ENCODE measurements at regions not wholly inside any gene's neighbourhood (a gene's known extent, or its start where the extent isn't known, plus 50 kb on each side); places are given as distances from the start of the nearest gene placed in this dataset.
A peak's percentile ranks its signal among the peaks of the same experiment; 100 is the strongest.

DNA sequence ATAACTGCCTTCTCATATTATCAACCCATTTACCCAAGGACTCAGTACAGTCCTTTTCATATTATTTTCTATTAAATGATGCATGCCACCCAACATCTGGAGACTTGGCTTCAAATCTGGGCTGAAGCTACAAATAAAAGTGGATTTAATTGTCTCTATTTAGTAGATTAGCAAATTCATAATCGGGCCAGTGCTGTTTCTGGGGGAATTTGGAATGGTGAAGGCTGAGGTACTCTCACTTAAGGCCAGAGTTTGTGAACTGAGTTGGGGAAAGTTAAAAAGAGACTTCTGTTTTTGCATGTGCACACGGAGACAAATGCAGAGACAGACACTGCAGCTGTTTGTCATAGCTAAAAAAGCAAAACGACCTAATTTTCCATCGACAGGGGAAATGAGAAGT is 100.9 kb downstream of the PFDN4 start:
- no peaks in the 10 kb centered on the region for H3K27me3 ChIP-seq
- no peak overlapping the region for H3K27ac ChIP-seq
- TF ChIP-seq, protein P1, sequence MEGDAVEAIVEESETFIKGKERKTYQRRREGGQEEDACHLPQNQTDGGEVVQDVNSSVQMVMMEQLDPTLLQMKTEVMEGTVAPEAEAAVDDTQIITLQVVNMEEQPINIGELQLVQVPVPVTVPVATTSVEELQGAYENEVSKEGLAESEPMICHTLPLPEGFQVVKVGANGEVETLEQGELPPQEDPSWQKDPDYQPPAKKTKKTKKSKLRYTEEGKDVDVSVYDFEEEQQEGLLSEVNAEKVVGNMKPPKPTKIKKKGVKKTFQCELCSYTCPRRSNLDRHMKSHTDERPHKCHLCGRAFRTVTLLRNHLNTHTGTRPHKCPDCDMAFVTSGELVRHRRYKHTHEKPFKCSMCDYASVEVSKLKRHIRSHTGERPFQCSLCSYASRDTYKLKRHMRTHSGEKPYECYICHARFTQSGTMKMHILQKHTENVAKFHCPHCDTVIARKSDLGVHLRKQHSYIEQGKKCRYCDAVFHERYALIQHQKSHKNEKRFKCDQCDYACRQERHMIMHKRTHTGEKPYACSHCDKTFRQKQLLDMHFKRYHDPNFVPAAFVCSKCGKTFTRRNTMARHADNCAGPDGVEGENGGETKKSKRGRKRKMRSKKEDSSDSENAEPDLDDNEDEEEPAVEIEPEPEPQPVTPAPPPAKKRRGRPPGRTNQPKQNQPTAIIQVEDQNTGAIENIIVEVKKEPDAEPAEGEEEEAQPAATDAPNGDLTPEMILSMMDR (IDR thresholded peaks at IDR 0.05; ENCODE audit: low read depth, low read length), result no peak
- DNase-seq (ENCODE audit: low read depth in 1 of 2, low spot score in 1 of 2), result no peak
- no peaks in the 10 kb centered on the region for H3K36me3 ChIP-seq
- H3K4me1 ChIP-seq (ENCODE audit: low read depth), result no peaks in the 10 kb centered on the region
- no peak overlapping the region for H3K4me3 ChIP-seq
- H3K9me3 ChIP-seq (ENCODE audit: low read depth), result no peaks in the 10 kb centered on the region

DNA sequence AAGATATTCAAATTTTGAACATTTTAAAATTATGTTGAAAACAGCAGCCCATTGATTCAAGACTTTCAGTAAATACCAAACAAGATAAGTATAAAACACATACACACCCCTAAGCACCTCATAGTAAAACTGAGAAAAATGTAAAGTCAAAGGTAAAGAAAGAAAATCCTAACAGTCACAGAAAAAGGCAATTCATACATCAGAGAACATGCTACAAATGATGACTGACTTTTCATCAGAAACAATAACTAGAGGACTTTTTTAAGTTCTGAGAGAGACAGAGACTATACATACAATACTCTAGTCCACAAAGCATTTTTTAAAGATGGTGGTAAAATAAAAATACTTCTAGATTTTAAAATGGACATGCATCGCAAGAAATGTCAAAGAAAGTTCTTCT is 111.0 kb downstream of the PFDN4 start:
- Histone ChIP-seq H3K27me3 (no peaks in the 10 kb centered on the region), H3K4me3 (no peak overlapping the region), H3K4me1 (ENCODE audit: low read depth) (no peaks in the 10 kb centered on the region), H3K9me3 (ENCODE audit: low read depth) (no peaks in the 10 kb centered on the region), H3K27ac (no peak overlapping the region), H3K36me3 (no peaks in the 10 kb centered on the region)
- DNase-seq (ENCODE audit: low read depth in 1 of 2, low spot score in 1 of 2), result no peak
- TF ChIP-seq, protein P1 (IDR thresholded peaks at IDR 0.05; ENCODE audit: low read depth, low read length), result no peak

DNA sequence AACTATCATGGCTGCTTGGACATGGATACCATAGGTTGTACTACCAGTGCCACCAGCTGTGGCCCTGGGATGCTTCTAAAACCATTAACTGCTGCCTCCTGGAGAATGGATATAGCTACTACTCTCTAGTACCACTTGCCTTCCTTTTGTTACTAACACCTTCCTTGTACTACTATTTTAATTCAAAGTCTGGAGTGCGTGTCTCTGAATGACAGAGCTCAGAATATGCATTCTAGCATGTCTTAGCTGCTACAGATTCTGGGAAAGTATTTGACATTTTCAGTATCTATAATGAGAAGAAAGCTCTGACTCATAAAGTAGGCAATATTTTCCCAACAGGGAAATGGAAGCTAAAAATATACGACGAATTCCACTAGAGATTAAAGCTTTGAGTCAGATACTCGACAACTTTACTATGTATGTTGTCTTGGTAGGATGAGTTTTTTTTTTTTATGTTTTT is 112.3 kb downstream of the PFDN4 start:
- TF ChIP-seq, protein P1 (IDR thresholded peaks at IDR 0.05; ENCODE audit: low read depth, low read length), result no peak
- H3K27me3 ChIP-seq, result no peaks in the 10 kb centered on the region
- H3K9me3 ChIP-seq (ENCODE audit: low read depth), result no peaks in the 10 kb centered on the region
- no peak overlapping the region for H3K4me3 ChIP-seq
- H3K4me1 ChIP-seq (ENCODE audit: low read depth), result no peaks in the 10 kb centered on the region
- H3K36me3 ChIP-seq, result no peaks in the 10 kb centered on the region
- peak in 1 of 2 donors; percentile 51 for DNase-seq (ENCODE audit: low read depth in 1 of 2, low spot score in 1 of 2)
- no peak overlapping the region for H3K27ac ChIP-seq

DNA sequence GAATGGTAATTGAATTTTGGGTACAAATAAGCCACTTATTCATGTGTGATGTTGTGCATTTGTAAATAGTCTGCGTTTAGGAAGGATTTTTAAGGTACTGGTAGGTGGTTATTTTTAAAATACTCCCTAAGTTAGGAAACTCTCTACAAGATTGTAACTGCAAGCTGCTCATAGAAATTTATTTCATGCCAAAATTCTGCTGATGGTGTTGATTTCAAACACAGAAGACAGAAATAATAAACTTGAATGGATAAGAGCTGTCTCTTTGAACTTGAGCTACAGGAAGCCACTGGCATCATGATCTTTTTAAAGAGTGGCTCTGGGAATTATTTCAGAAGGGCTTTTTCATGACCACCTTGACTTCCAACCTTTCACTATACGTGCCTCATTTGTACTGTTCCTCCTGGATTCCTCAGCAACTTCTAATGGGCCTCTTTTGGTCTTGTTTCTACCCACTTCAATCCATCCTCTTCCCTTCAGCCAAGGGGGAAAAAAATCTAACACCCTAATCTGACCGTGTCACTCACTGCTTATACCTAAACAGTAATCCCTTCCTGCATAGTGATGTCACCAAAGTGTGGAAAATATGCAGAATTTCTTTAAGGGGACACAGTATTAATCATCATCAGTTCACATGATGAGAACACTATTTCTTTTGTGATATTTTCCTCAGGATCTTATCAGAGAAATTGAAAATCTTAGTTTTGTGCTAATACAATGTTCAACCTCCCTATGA is 113.6 kb downstream of the PFDN4 start:
- no peaks in the 10 kb centered on the region for H3K4me1 ChIP-seq (ENCODE audit: low read depth)
- H3K4me3 ChIP-seq, result no peak overlapping the region
- H3K36me3 ChIP-seq, result no peaks in the 10 kb centered on the region
- no peak for DNase-seq (ENCODE audit: low read depth in 1 of 2, low spot score in 1 of 2)
- H3K9me3 ChIP-seq (ENCODE audit: low read depth), result no peaks in the 10 kb centered on the region
- no peaks in the 10 kb centered on the region for H3K27me3 ChIP-seq
- TF ChIP-seq, protein P1 (IDR thresholded peaks at IDR 0.05; ENCODE audit: low read depth, low read length), result no peak
- no peak overlapping the region for H3K27ac ChIP-seq

DNA sequence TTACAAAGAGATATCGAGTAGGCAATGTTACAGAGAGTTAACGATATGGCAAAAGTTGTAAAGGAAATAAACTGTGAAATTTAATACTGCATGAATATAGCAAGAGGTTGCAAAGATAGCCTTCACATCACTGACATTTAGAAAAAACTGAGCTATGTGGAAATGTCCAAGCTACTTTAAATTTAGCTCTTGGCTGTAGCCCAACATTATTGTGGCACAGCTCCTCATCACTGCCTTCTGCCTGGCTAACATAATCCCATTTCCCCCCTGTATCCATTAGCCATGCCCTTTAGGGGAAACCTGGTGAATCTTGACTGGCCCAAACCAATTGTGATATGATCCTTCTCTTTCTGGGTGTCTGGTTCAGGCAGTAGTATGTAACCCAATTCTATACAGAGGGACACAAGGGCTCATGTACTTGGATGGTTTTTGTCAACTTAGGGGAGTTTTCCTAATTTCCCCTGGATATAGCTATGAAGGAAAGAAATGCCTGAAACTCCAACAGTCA is 115.4 kb downstream of the PFDN4 start:
- Histone ChIP-seq H3K4me1 (ENCODE audit: low read depth) (no peaks in the 10 kb centered on the region), H3K36me3 (no peaks in the 10 kb centered on the region), H3K9me3 (ENCODE audit: low read depth) (no peaks in the 10 kb centered on the region), H3K4me3 (no peak overlapping the region), H3K27me3 (no peaks in the 10 kb centered on the region), H3K27ac (no peak overlapping the region)
- TF ChIP-seq, protein P1 (IDR thresholded peaks at IDR 0.05; ENCODE audit: low read depth, low read length), result no peak
- peak in 1 of 2 donors; percentile 43 for DNase-seq (ENCODE audit: low read depth in 1 of 2, low spot score in 1 of 2)

All from cardiac muscle cell (in vitro differentiated cells and primary cell).